OCI-LY1 (cell line): ENCODE measurements at regions not wholly inside any gene's neighbourhood (a gene's known extent, or its start where the extent isn't known, plus 50 kb on each side); places are given as distances from the start of the nearest gene placed in this dataset.

Source experiments
- H2AFZ ChIP-seq: fragments of 200-600 bp; sonication (generic), shearing (Covaris generic); 2 replicates; pipeline ENCODE4 v1.6.0; 2014; ENCODE audit warnings: antibody characterized with exemption, mild to moderate bottlenecking, low read length
- H3F3A ChIP-seq: fragments of 200-600 bp; sonication (generic), shearing (Covaris generic); 2 replicates; pipeline ENCODE4 v1.6.0; 2014; ENCODE audit warnings: mild to moderate bottlenecking, antibody characterized with exemption, low read length, moderate library complexity; ENCODE audit not compliant: insufficient read depth
- H3K27ac ChIP-seq: fragments of 200-600 bp; sonication (generic); 2 replicates; pipeline ENCODE4 v1.5.1; 2014; ENCODE audit warnings: low read length, mixed run types, mild to moderate bottlenecking, low read depth; ENCODE audit not compliant: poor library complexity, severe bottlenecking
- H3K27me3 ChIP-seq: fragments of 200-600 bp; sonication (generic); 2 replicates; pipeline ENCODE4 v1.6.0; 2014; ENCODE audit warnings: antibody characterized with exemption, mild to moderate bottlenecking, low read length, moderate library complexity; ENCODE audit not compliant: insufficient read depth
- H3K36me3 ChIP-seq: fragments of 200-600 bp; sonication (generic); 2 replicates; pipeline ENCODE4 v1.6.1; 2014; ENCODE audit warnings: mild to moderate bottlenecking, antibody characterized with exemption, low read length, moderate library complexity, mixed read lengths; ENCODE audit not compliant: insufficient read depth
- H3K4me1 ChIP-seq: fragments of 200-600 bp; sonication (generic); 2 replicates; pipeline ENCODE4 v1.5.1; 2014; ENCODE audit warnings: mild to moderate bottlenecking, low read length, moderate library complexity; ENCODE audit not compliant: insufficient read depth, severe bottlenecking
- H3K4me2 ChIP-seq: fragments of 200-600 bp; sonication (generic), shearing (Covaris generic); 2 replicates; pipeline ENCODE4 v1.6.1; 2014; ENCODE audit warnings: low read length
- H3K4me3 ChIP-seq: fragments of 200-600 bp; sonication (generic); 2 replicates; pipeline ENCODE4 v1.5.1; 2014; ENCODE audit warnings: low read length, low read depth, mild to moderate bottlenecking, mixed read lengths; ENCODE audit not compliant: poor library complexity, severe bottlenecking
- H3K79me2 ChIP-seq: fragments of 200-600 bp; shearing (Covaris generic); 2 replicates; pipeline ENCODE4 v1.6.1; 2016; ENCODE audit warnings: mixed run types, low read length, mixed read lengths; ENCODE audit not compliant: insufficient read depth
- H3K9ac ChIP-seq: fragments of 200-600 bp; sonication (generic), shearing (Covaris generic); 2 replicates; pipeline ENCODE4 v1.6.1; 2014; ENCODE audit warnings: mild to moderate bottlenecking, low read length, mixed read lengths
- H3K9me2 ChIP-seq: fragments of 200-600 bp; sonication (generic), shearing (Covaris generic); 2 replicates; pipeline ENCODE4 v1.6.1; 2014; ENCODE audit warnings: low read depth, mild to moderate bottlenecking, low read length, mixed read lengths
- H3K9me3 ChIP-seq: fragments of 200-600 bp; shearing (Covaris generic); 2 replicates; pipeline ENCODE4 v1.6.1; 2014; ENCODE audit warnings: low read length, mixed read lengths
- H4K20me1 ChIP-seq: fragments of 200-600 bp; sonication (generic), shearing (Covaris generic); 2 replicates; pipeline ENCODE4 v1.6.0; 2016; ENCODE audit warnings: mild to moderate bottlenecking, low read length; ENCODE audit not compliant: insufficient read depth
- EZH2 ChIP-seq: fragments of 200-600 bp; sonication (generic), shearing (Covaris generic); IDR thresholded peaks from 2 replicates; pipeline ENCODE4 v1.8.0; 2017; ENCODE audit warnings: borderline replicate concordance, mixed run types, mild to moderate bottlenecking, antibody characterized with exemption, low read length, moderate library complexity, mixed read lengths
- TF ChIP-seq, protein P1 (sequence below): fragments of 200-600 bp; sonication (generic), shearing (Covaris generic); IDR thresholded peaks from 2 replicates; pipeline ENCODE4 v1.5.1; 2017; ENCODE audit warnings: mild to moderate bottlenecking, antibody characterized with exemption, low read length, moderate library complexity, mixed read lengths

DNA sequence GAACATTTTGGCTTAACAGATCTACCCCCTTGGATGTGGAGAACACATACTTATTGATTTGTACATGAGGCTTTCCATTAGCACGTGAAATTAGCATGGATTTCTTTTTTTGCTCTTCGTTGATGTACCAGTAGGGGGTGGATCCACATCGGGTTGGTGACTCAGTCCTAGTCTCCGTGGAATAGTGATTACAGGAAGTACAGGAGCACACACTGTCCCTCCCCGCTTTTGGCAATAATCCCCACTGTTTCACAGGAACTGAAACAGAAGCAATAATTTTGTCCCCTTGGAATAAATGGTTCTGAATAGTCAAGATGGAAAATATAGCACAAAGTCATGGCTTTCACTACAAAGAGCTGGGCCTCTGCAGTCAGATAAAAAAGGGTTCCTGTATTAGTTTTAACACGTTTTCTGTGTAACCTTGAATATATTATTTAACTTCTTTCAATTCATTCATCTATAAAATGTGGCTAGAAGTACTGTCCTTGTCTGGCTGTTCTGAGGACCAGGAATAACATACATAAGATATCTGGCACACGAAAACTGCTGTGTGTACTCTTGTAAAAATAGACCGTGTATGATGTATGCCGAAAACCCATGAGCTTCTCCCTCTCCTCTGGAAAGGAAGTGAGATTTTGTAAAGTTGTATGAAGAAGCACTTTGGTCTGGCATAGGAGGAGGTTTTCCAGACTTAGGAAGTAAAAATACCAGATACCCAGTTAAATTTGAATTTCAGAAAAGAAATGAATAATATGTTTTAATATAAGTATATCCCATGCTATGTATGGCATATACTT, 229.2 kb downstream of the GALR1 start:
- H3K9me3 ChIP-seq: no peaks in the 10 kb centered on the region
- H4K20me1 ChIP-seq: no peaks in the 10 kb centered on the region
- no peaks in the 10 kb centered on the region for H3K79me2 ChIP-seq
- H3K4me1 ChIP-seq: no peaks in the 10 kb centered on the region
- no peaks in the 10 kb centered on the region for H3K27me3 ChIP-seq
- TF ChIP-seq EZH2: no peak
- TF ChIP-seq, protein P1, sequence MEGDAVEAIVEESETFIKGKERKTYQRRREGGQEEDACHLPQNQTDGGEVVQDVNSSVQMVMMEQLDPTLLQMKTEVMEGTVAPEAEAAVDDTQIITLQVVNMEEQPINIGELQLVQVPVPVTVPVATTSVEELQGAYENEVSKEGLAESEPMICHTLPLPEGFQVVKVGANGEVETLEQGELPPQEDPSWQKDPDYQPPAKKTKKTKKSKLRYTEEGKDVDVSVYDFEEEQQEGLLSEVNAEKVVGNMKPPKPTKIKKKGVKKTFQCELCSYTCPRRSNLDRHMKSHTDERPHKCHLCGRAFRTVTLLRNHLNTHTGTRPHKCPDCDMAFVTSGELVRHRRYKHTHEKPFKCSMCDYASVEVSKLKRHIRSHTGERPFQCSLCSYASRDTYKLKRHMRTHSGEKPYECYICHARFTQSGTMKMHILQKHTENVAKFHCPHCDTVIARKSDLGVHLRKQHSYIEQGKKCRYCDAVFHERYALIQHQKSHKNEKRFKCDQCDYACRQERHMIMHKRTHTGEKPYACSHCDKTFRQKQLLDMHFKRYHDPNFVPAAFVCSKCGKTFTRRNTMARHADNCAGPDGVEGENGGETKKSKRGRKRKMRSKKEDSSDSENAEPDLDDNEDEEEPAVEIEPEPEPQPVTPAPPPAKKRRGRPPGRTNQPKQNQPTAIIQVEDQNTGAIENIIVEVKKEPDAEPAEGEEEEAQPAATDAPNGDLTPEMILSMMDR: peak; percentile 12; the same call in 1 of the 2 replicates
- H2AFZ ChIP-seq: no peak overlapping the region
- H3K9ac ChIP-seq: no peak overlapping the region
- no peak overlapping the region for H3K4me2 ChIP-seq
- H3K9me2 ChIP-seq: no peaks in the 10 kb centered on the region
- no peaks in the 10 kb centered on the region for H3F3A ChIP-seq
- no peak overlapping the region for H3K27ac ChIP-seq
- H3K36me3 ChIP-seq: no peaks in the 10 kb centered on the region
- no peak overlapping the region for H3K4me3 ChIP-seq

DNA sequence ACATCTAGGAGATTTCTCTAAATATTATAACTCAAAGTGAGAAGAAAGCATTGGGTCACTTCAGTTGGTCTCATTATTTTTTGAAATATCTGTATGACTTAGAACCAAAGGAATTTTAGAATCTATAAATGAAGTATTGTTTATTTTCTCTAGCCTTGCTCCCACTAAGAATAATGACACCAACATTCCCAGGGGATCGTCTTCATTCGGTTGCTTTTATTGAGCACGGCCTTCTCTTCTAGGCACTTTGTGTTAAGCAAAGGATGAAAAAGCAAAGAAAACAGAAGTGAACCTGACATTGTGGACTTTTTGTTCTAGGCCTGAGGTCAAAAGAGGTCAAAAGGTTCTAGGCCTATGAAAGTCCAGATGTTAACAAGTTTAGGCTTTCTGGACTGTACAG, 231.9 kb downstream of the GALR1 start:
- TF ChIP-seq, protein P1: no peak
- TF ChIP-seq EZH2: no peak
- H3K4me1 ChIP-seq: no peaks in the 10 kb centered on the region
- no peaks in the 10 kb centered on the region for H3K36me3 ChIP-seq
- H3K4me3 ChIP-seq: no peak overlapping the region
- no peaks in the 10 kb centered on the region for H3K9me3 ChIP-seq
- no peaks in the 10 kb centered on the region for H3K79me2 ChIP-seq
- no peak overlapping the region for H3K27ac ChIP-seq
- no peaks in the 10 kb centered on the region for H3K27me3 ChIP-seq
- H3K9ac ChIP-seq: no peak overlapping the region
- no peaks in the 10 kb centered on the region for H4K20me1 ChIP-seq
- no peak overlapping the region for H2AFZ ChIP-seq
- no peaks in the 10 kb centered on the region for H3F3A ChIP-seq
- no peaks in the 10 kb centered on the region for H3K9me2 ChIP-seq
- H3K4me2 ChIP-seq: no peak overlapping the region

DNA sequence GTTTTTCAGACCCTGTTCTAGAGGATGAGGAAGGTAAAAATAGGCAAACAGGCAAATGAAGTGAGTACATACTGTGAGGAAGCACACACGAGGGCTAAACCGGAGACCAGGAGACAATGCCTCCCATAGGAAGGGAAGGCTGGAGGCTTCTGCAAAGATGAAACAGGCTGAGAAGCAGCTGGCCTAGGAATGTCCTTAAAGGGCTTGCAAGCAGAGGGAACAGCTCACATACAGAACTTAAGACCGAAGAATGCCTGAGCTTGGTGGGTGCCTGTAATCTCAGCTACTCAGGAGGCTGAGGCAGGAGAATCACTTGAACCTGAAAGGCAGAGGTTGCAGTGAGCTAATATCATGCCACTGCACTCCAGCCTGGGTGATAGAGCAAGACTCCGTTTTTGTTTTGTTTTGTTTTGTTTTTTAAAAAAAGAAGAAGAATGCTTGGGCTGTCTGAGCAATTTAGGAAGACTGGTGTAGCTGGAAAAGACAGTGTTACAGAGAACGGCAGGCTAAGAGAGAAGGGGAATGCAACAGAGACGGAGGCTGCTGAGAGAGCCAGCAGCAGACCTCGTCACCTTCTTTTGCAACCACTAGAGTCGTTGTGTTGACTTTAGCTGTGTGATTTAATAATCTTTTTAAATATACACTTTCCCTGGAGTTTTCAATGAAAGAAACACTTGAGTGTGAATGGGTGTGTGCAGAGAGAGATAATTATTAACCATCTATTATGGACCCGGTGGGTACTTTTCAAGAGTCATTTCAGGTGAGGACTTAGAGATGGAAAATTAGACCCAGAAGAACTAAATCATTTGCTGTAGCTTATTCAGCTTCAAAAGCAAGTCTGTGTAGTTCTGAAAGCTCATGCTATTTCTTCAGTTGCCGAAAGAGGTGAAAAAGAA, 232.8 kb downstream of the GALR1 start:
- H3K36me3 ChIP-seq: no peaks in the 10 kb centered on the region
- no peaks in the 10 kb centered on the region for H3K9me2 ChIP-seq
- H3F3A ChIP-seq: no peaks in the 10 kb centered on the region
- H3K9ac ChIP-seq: no peak overlapping the region
- TF ChIP-seq, protein P1: no peak
- no peak for TF ChIP-seq EZH2
- no peaks in the 10 kb centered on the region for H3K4me1 ChIP-seq
- no peaks in the 10 kb centered on the region for H3K27me3 ChIP-seq
- H3K27ac ChIP-seq: no peak overlapping the region
- no peak overlapping the region for H3K4me2 ChIP-seq
- H2AFZ ChIP-seq: no peak overlapping the region
- no peaks in the 10 kb centered on the region for H3K79me2 ChIP-seq
- no peaks in the 10 kb centered on the region for H3K9me3 ChIP-seq
- H3K4me3 ChIP-seq: no peak overlapping the region
- no peaks in the 10 kb centered on the region for H4K20me1 ChIP-seq
